ENCODE measurements at regions not wholly inside any gene's neighbourhood (a gene's known extent, or its start where the extent isn't known, plus 50 kb on each side); places are given as distances from the start of the nearest gene placed in this dataset.

- TF ChIP-seq CTCF (IDR thresholded peaks at IDR 0.05) (no peak), EZH2 (IDR thresholded peaks at IDR 0.05; ENCODE audit: borderline replicate concordance, insufficient read depth, low read depth, low read length, poor library complexity, severe bottlenecking) (no peak)
These were observed 647.6 kb downstream of the BRD1 start for GRCh38 chr22:49179886-49180682.
